SK-N-SH treated with all-trans-retinoic acid at 6 μM for 48 hours (cell line): ENCODE measurements at regions not wholly inside any gene's neighbourhood (a gene's known extent, or its start where the extent isn't known, plus 50 kb on each side); places are given as distances from the start of the nearest gene placed in this dataset.

Source experiments
- ATAC-seq: fragments of 200-7000 bp; cut with Tn5 transposase; 3 replicates; pipeline ENCODE4 v1.9.1; 2020; ENCODE audit warnings: mild to moderate bottlenecking, moderate library complexity
- ARNTL ChIP-seq: fragments of 450-650 bp; formaldehyde crosslinking; IDR thresholded peaks from 2 replicates; pipeline ENCODE4 v1.5.0; 2020; ENCODE audit warnings: low read depth, mild to moderate bottlenecking, moderate library complexity, borderline replicate concordance
- BACH2 ChIP-seq: fragments of 250-450 bp; sonication (Bioruptor Pico); IDR thresholded peaks from 2 replicates; pipeline ENCODE4 v1.9.0; 2021; ENCODE audit warnings: mild to moderate bottlenecking, borderline replicate concordance
- CSDC2 ChIP-seq: fragments of 250-450 bp; sonication (Bioruptor Pico); IDR thresholded peaks from 2 replicates; pipeline ENCODE4 v1.5.0; 2020; ENCODE audit warnings: mild to moderate bottlenecking, moderate library complexity
- ESRRG ChIP-seq: fragments of 250-450 bp; sonication (Bioruptor Pico); IDR thresholded peaks from 2 replicates; pipeline ENCODE4 v1.6.1; 2021; ENCODE audit warnings: mild to moderate bottlenecking
- GLIS3 ChIP-seq: fragments of 250-450 bp; sonication (Bioruptor Pico); IDR thresholded peaks from 2 replicates; pipeline ENCODE4 v1.5.0; 2020; ENCODE audit warnings: mild to moderate bottlenecking, moderate library complexity
- ISL1 ChIP-seq: fragments of 250-450 bp; sonication (Bioruptor Pico); IDR thresholded peaks from 2 replicates; pipeline ENCODE4 v2.1.2; 2022; ENCODE audit warnings: mild to moderate bottlenecking, moderate library complexity
- OSR1 ChIP-seq: fragments of 250-450 bp; sonication (Bioruptor Pico); IDR thresholded peaks from 2 replicates; pipeline ENCODE4 v1.8.0; 2022; ENCODE audit warnings: moderate library complexity, mild to moderate bottlenecking, inconsistent platforms
- PATZ1 ChIP-seq: fragments of 250-450 bp; sonication (Bioruptor Pico); IDR thresholded peaks from 2 replicates; pipeline ENCODE4 v1.8.0; 2020; ENCODE audit warnings: mild to moderate bottlenecking, moderate library complexity, borderline replicate concordance
- PPARA ChIP-seq: fragments of 250-450 bp; sonication (Bioruptor Pico); IDR thresholded peaks from 2 replicates; pipeline ENCODE4 v1.5.0; 2020; ENCODE audit warnings: mild to moderate bottlenecking, borderline replicate concordance
- RARB ChIP-seq: fragments of 250-450 bp; sonication (Bioruptor Pico); IDR thresholded peaks from 2 replicates; pipeline ENCODE4 v1.8.0; 2021; ENCODE audit warnings: mild to moderate bottlenecking, moderate library complexity
- SNAI2 ChIP-seq: fragments of 250-450 bp; sonication (Bioruptor Pico); IDR thresholded peaks from 2 replicates; pipeline ENCODE4 v1.5.0; 2020; ENCODE audit warnings: mild to moderate bottlenecking, moderate library complexity
- TCF4 ChIP-seq: fragments of 250-450 bp; sonication (Bioruptor Pico); IDR thresholded peaks from 2 replicates; pipeline ENCODE4 v1.8.0; 2021; ENCODE audit warnings: mild to moderate bottlenecking, moderate library complexity, borderline replicate concordance
- TOX ChIP-seq: fragments of 250-450 bp; sonication (Bioruptor Pico); IDR thresholded peaks from 2 replicates; pipeline ENCODE4 v1.8.0; 2021; ENCODE audit warnings: mild to moderate bottlenecking, moderate library complexity, borderline replicate concordance
- TSHZ2 ChIP-seq: fragments of 250-450 bp; sonication (Bioruptor Pico); IDR thresholded peaks from 2 replicates; pipeline ENCODE4 v1.5.0; 2020; ENCODE audit warnings: mild to moderate bottlenecking, moderate library complexity
- ZC3H10 ChIP-seq: fragments of 250-450 bp; sonication (Bioruptor Pico); IDR thresholded peaks from 2 replicates; pipeline ENCODE4 v1.5.1; 2021; ENCODE audit warnings: mild to moderate bottlenecking, moderate library complexity
- ZFP3 ChIP-seq: fragments of 250-450 bp; sonication (Bioruptor Pico); IDR thresholded peaks from 2 replicates; pipeline ENCODE4 v1.5.0; 2020; ENCODE audit warnings: mild to moderate bottlenecking, moderate library complexity
- ZFP30 ChIP-seq: fragments of 450-650 bp; formaldehyde crosslinking; IDR thresholded peaks from 2 replicates; pipeline ENCODE4 v1.5.0; 2022; ENCODE audit warnings: mild to moderate bottlenecking, moderate library complexity
- ZNF565 ChIP-seq: fragments of 450-650 bp; formaldehyde crosslinking; conservative IDR thresholded peaks from 2 replicates; pipeline ENCODE4 v1.5.0; 2020; ENCODE audit warnings: low read depth, mild to moderate bottlenecking, moderate library complexity
- ZNF70 ChIP-seq: fragments of 450-650 bp; formaldehyde crosslinking; IDR thresholded peaks from 2 replicates; pipeline ENCODE4 v1.5.0; 2020; ENCODE audit warnings: mild to moderate bottlenecking, moderate library complexity
- ZNF8 ChIP-seq: fragments of 450-650 bp; formaldehyde crosslinking; IDR thresholded peaks from 2 replicates; pipeline ENCODE4 v1.5.0; 2020; ENCODE audit warnings: mild to moderate bottlenecking, moderate library complexity
- TF ChIP-seq, protein P1 (sequence below): fragments of 250-450 bp; sonication (Bioruptor Pico); IDR thresholded peaks from 2 replicates; pipeline ENCODE4 v1.5.1; 2020; ENCODE audit warnings: low read depth, mild to moderate bottlenecking, moderate library complexity
- TF ChIP-seq, protein P2 (sequence below): fragments of 250-450 bp; sonication (Bioruptor Pico); IDR thresholded peaks from 2 replicates; pipeline ENCODE4 v1.8.0; 2021; ENCODE audit warnings: low read depth, mild to moderate bottlenecking, moderate library complexity, borderline replicate concordance

DNA sequence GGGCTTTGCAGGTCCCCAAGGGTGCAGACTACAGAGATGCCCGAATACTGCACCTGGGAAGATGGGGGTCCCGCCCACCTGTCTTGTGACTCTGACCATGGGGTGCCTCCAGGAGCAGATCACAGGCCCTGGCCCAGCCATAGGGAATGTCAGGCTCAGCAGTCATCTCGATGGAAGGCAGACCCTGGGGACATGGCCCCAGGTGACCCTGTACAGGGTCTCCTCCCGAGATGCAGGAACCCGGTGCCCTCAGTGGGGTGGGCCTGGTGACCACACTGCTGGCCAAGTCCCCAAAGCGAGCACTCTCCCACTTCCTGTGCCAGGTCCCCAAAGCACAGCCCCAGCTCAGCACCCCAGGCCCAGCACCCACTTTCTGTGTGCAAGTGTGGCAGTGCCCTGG is 903.7 kb upstream of the USP15 start (continued):
- TF ChIP-seq ZFP30 (CRISPR knock-in tag) (no peak), ESRRG (CRISPR knock-in tag) (no peak), SNAI2 (CRISPR knock-in tag) (no peak), ZC3H10 (CRISPR knock-in tag) (no peak), ISL1 (no peak), ZNF565 (no peak)

DNA sequence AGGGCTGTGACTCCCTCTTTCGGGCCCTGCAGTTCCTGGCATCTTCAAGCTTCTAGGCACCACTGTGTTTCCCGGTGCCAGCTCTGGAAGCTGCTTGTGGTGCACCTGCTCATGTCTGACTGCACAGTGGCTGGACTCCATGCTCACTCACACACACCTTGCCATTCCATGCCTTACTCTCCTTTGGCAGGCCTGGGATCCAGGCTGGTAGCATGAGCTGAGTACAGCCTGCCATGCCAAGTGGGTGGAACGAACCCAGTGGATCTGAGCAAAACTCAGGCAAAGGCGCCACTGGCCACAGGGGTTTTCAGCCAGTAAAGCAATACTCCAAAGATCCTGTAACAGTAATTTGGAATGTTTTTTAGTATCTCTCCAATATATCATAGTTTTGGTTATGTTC is 902.7 kb upstream of the USP15 start:
- TF ChIP-seq PPARA (no peak), TOX (CRISPR knock-in tag) (no peak), OSR1 (CRISPR knock-in tag) (no peak), ARNTL (CRISPR knock-in tag) (no peak), GLIS3 (CRISPR knock-in tag) (no peak), PATZ1 (CRISPR knock-in tag) (no peak), ZNF70 (CRISPR knock-in tag) (no peak), ZC3H10 (CRISPR knock-in tag) (no peak), TCF4 (CRISPR knock-in tag) (no peak), CSDC2 (CRISPR knock-in tag) (no peak)
- TF ChIP-seq, protein P1, sequence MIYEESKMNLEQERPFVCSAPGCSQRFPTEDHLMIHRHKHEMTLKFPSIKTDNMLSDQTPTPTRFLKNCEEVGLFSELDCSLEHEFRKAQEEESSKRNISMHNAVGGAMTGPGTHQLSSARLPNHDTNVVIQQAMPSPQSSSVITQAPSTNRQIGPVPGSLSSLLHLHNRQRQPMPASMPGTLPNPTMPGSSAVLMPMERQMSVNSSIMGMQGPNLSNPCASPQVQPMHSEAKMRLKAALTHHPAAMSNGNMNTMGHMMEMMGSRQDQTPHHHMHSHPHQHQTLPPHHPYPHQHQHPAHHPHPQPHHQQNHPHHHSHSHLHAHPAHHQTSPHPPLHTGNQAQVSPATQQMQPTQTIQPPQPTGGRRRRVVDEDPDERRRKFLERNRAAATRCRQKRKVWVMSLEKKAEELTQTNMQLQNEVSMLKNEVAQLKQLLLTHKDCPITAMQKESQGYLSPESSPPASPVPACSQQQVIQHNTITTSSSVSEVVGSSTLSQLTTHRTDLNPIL (CRISPR knock-in tag) = no peak
- TF ChIP-seq, all 23 proteins: peak for 0
- ATAC-seq = no peak

GRCh38 chr12:61362037-61362436 is 898.2 kb upstream of the USP15 start:
- no peak for TF ChIP-seq TOX (CRISPR knock-in tag)
- no peak for TF ChIP-seq CSDC2 (CRISPR knock-in tag)
- no peak for TF ChIP-seq ISL1
- no peak for TF ChIP-seq ESRRG (CRISPR knock-in tag)
- no peak for TF ChIP-seq RARB (CRISPR knock-in tag)
- TF ChIP-seq PATZ1 (CRISPR knock-in tag) = no peak
- TF ChIP-seq GLIS3 (CRISPR knock-in tag) = no peak
- TF ChIP-seq TSHZ2 (CRISPR knock-in tag) = no peak
- TF ChIP-seq PPARA = no peak
- TF ChIP-seq, protein P2, sequence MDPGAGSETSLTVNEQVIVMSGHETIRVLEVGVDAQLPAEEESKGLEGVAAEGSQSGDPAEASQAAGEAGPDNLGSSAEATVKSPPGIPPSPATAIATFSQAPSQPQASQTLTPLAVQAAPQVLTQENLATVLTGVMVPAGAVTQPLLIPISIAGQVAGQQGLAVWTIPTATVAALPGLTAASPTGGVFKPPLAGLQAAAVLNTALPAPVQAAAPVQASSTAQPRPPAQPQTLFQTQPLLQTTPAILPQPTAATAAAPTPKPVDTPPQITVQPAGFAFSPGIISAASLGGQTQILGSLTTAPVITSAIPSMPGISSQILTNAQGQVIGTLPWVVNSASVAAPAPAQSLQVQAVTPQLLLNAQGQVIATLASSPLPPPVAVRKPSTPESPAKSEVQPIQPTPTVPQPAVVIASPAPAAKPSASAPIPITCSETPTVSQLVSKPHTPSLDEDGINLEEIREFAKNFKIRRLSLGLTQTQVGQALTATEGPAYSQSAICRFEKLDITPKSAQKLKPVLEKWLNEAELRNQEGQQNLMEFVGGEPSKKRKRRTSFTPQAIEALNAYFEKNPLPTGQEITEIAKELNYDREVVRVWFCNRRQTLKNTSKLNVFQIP (CRISPR knock-in tag) = no peak
- TF ChIP-seq ZFP3 (CRISPR knock-in tag) = no peak
- TF ChIP-seq BACH2 = no peak
- TF ChIP-seq OSR1 (CRISPR knock-in tag) = no peak
- TF ChIP-seq ZFP30 (CRISPR knock-in tag) = no peak
- TF ChIP-seq ZNF8 (CRISPR knock-in tag) = no peak
- TF ChIP-seq, all 23 proteins: peak for 0
- no peak for ATAC-seq
